ENCODE measurements at regions not wholly inside any gene's neighbourhood (a gene's known extent, or its start where the extent isn't known, plus 50 kb on each side); places are given as distances from the start of the nearest gene placed in this dataset.

- no peak for DNase-seq
These were observed 841.4 kb downstream of the NSUN3 start for GRCh38 chr3:94904156-94904674.

GRCh38 chr3:94909726-94910125, 846.9 kb downstream of the NSUN3 start:
- no peak for DNase-seq

GRCh38 chr3:94912656-94913055, 849.8 kb downstream of the NSUN3 start:
- no peak for DNase-seq

- DNase-seq, result no peak
These were observed 864.3 kb downstream of the NSUN3 start for GRCh38 chr3:94927175-94927574.

GRCh38 chr3:94928921-94929320, 866.1 kb downstream of the NSUN3 start:
- peak; percentile 46 to 70 for DNase-seq

GRCh38 chr3:94935738-94936580, 873.1 kb downstream of the NSUN3 start:
- no peak for DNase-seq

GRCh38 chr3:94937980-94938379, 875.1 kb downstream of the NSUN3 start:
- no peak for DNase-seq

GRCh38 chr3:94946683-94947082, 883.8 kb downstream of the NSUN3 start:
- no peak for DNase-seq

- DNase-seq, result no peak
These were observed 898.7 kb downstream of the NSUN3 start for GRCh38 chr3:94961423-94962100.

- DNase-seq, result no peak
These were observed 903.1 kb downstream of the NSUN3 start for GRCh38 chr3:94965867-94966475.

GRCh38 chr3:94967196-94967595, 904.3 kb downstream of the NSUN3 start:
- no peak for DNase-seq

- DNase-seq, result no peak
These were observed 905.7 kb downstream of the NSUN3 start for GRCh38 chr3:94968519-94968918.

GRCh38 chr3:94972066-94972465, 909.2 kb downstream of the NSUN3 start:
- no peak for DNase-seq

- peak; percentile 71 to 85 for DNase-seq
These were observed 915.2 kb downstream of the NSUN3 start for GRCh38 chr3:94978084-94978483.

GRCh38 chr3:94985778-94986177, 922.9 kb downstream of the NSUN3 start:
- DNase-seq, result no peak

- DNase-seq, result no peak
These were observed 928.3 kb downstream of the NSUN3 start for GRCh38 chr3:94990952-94991705.

GRCh38 chr3:94996743-94997142, 933.9 kb downstream of the NSUN3 start:
- DNase-seq, result no peak

GRCh38 chr3:95002438-95003046, 939.7 kb downstream of the NSUN3 start:
- DNase-seq, result no peak

- DNase-seq, result no peak
These were observed 965.8 kb downstream of the NSUN3 start for GRCh38 chr3:95028688-95029087.

- no peak for DNase-seq
These were observed 966.8 kb downstream of the NSUN3 start for GRCh38 chr3:95029644-95030043.

GRCh38 chr3:95036526-95037021, 973.7 kb downstream of the NSUN3 start:
- no peak for DNase-seq

- no peak for DNase-seq
These were observed 974.2 kb downstream of the NSUN3 start for GRCh38 chr3:95037097-95037496.
